GM12878 (cell line): ENCODE measurements at regions not wholly inside any gene's neighbourhood (a gene's known extent, or its start where the extent isn't known, plus 50 kb on each side); places are given as distances from the start of the nearest gene placed in this dataset.

Experiments
- MEF2A ChIP-seq: IDR thresholded peaks from 2 replicates; pipeline ENCODE4 v1.6.1; 2011; ENCODE audit warnings: low read depth, mild to moderate bottlenecking, low read length, moderate library complexity; ENCODE audit not compliant: insufficient read depth
- NRF1 ChIP-seq: conservative IDR thresholded peaks from 2 replicates; pipeline ENCODE4 v1.6.1; 2011; ENCODE audit warnings: mild to moderate bottlenecking, low read depth, low read length, improper control_type of control experiment
- PAX8 ChIP-seq: fragments of 450-650 bp; IDR thresholded peaks from 2 replicates; pipeline ENCODE4 v1.6.1; 2017; ENCODE audit warnings: mild to moderate bottlenecking, moderate library complexity
- POLR2A ChIP-seq: IDR thresholded peaks from 2 replicates; pipeline ENCODE4 v1.6.1; 2011; ENCODE audit warnings: low read depth, mild to moderate bottlenecking, low read length
- STAT1 ChIP-seq: fragments of 450-650 bp; conservative IDR thresholded peaks from 2 replicates; pipeline ENCODE4 v1.6.1; 2014; ENCODE audit warnings: antibody characterized with exemption, mild to moderate bottlenecking
- ZZZ3 ChIP-seq: IDR thresholded peaks from 2 replicates; pipeline ENCODE4 v1.6.1; 2011; ENCODE audit warnings: low read depth; ENCODE audit not compliant: control insufficient read depth, insufficient read length
- TF ChIP-seq, protein P1 (sequence below), 3 experiments: IDR thresholded peaks in 2 of 3; conservative IDR thresholded peaks in 1 of 3; 2 replicates each; pipeline ENCODE4 v1.5.1; 2011; ENCODE audit warnings: low read depth in 3 of 3, low read length in 3 of 3, mild to moderate bottlenecking in 3 of 3, control low read depth in 2 of 3, moderate library complexity in 2 of 3, inconsistent platforms in 1 of 3, mixed read lengths in 1 of 3; ENCODE audit not compliant: control insufficient read depth in 2 of 3, insufficient read depth in 1 of 3; ENCODE audit errors: extremely low read depth in 1 of 3
- TF ChIP-seq, protein P2 (sequence below): fragments of 450-650 bp; IDR thresholded peaks from 2 replicates; pipeline ENCODE4 v1.6.1; 2017; ENCODE audit warnings: mild to moderate bottlenecking
- TF ChIP-seq, protein P3 (sequence below): fragments of 450-650 bp; IDR thresholded peaks from 2 replicates; pipeline ENCODE4 v1.6.1; 2017; ENCODE audit warnings: antibody characterized with exemption, mild to moderate bottlenecking, moderate library complexity

DNA sequence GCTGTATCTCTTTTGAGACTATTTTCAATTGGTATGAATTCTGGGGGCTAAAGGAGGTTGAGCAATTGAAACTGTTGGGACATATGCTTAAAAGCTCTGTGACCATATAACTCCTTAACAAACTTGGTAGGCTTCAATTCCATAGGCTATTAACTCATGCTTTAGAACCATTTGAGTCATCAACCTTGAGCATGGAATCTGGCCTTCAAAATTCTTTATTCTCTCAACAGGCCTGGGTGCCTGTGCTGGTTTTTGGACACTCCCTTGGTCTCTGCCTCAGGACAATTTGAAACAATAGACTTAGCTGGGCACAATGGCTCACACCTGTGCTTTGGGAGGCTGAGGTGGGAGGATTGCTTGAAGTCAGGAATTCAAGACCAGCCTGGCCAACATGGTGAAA, 61.4 kb upstream of the EPB41L4A start:
- TF ChIP-seq POLR2A = no peak
- TF ChIP-seq, protein P1, sequence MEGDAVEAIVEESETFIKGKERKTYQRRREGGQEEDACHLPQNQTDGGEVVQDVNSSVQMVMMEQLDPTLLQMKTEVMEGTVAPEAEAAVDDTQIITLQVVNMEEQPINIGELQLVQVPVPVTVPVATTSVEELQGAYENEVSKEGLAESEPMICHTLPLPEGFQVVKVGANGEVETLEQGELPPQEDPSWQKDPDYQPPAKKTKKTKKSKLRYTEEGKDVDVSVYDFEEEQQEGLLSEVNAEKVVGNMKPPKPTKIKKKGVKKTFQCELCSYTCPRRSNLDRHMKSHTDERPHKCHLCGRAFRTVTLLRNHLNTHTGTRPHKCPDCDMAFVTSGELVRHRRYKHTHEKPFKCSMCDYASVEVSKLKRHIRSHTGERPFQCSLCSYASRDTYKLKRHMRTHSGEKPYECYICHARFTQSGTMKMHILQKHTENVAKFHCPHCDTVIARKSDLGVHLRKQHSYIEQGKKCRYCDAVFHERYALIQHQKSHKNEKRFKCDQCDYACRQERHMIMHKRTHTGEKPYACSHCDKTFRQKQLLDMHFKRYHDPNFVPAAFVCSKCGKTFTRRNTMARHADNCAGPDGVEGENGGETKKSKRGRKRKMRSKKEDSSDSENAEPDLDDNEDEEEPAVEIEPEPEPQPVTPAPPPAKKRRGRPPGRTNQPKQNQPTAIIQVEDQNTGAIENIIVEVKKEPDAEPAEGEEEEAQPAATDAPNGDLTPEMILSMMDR (IDR thresholded peaks at IDR 0.05 in 2 of 3, conservative IDR thresholded peaks at IDR 0.05 in 1 of 3; ENCODE audit: control insufficient read depth in 2 of 3, extremely low read depth in 1 of 3, insufficient read depth in 1 of 3, low read depth in 3 of 3, low read length in 3 of 3) = no peak
- no peak for TF ChIP-seq STAT1
- TF ChIP-seq, protein P2, sequence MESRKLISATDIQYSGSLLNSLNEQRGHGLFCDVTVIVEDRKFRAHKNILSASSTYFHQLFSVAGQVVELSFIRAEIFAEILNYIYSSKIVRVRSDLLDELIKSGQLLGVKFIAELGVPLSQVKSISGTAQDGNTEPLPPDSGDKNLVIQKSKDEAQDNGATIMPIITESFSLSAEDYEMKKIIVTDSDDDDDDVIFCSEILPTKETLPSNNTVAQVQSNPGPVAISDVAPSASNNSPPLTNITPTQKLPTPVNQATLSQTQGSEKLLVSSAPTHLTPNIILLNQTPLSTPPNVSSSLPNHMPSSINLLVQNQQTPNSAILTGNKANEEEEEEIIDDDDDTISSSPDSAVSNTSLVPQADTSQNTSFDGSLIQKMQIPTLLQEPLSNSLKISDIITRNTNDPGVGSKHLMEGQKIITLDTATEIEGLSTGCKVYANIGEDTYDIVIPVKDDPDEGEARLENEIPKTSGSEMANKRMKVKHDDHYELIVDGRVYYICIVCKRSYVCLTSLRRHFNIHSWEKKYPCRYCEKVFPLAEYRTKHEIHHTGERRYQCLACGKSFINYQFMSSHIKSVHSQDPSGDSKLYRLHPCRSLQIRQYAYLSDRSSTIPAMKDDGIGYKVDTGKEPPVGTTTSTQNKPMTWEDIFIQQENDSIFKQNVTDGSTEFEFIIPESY = no peak
- TF ChIP-seq ZZZ3 = no peak
- TF ChIP-seq MEF2A = no peak
- TF ChIP-seq, protein P3, sequence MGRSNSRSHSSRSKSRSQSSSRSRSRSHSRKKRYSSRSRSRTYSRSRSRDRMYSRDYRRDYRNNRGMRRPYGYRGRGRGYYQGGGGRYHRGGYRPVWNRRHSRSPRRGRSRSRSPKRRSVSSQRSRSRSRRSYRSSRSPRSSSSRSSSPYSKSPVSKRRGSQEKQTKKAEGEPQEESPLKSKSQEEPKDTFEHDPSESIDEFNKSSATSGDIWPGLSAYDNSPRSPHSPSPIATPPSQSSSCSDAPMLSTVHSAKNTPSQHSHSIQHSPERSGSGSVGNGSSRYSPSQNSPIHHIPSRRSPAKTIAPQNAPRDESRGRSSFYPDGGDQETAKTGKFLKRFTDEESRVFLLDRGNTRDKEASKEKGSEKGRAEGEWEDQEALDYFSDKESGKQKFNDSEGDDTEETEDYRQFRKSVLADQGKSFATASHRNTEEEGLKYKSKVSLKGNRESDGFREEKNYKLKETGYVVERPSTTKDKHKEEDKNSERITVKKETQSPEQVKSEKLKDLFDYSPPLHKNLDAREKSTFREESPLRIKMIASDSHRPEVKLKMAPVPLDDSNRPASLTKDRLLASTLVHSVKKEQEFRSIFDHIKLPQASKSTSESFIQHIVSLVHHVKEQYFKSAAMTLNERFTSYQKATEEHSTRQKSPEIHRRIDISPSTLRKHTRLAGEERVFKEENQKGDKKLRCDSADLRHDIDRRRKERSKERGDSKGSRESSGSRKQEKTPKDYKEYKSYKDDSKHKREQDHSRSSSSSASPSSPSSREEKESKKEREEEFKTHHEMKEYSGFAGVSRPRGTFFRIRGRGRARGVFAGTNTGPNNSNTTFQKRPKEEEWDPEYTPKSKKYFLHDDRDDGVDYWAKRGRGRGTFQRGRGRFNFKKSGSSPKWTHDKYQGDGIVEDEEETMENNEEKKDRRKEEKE = no peak
- TF ChIP-seq PAX8 = no peak
- TF ChIP-seq NRF1 = no peak
